HG03108 (cell line): ENCODE measurements at regions not wholly inside any gene's neighbourhood (a gene's known extent, or its start where the extent isn't known, plus 50 kb on each side); places are given as distances from the start of the nearest gene placed in this dataset.

ENCODE experiments used
- ATAC-seq: cut with Tn5 transposase; IDR thresholded peaks from one replicate; pipeline ENCODE4 v1.9.1; 2021; ENCODE audit warnings: moderate library complexity; ENCODE audit not compliant: unreplicated experiment

GRCh38 chr6:22455378-22455777 lies 114.0 kb upstream of the HDGFL1 start:
- ATAC-seq = no peak

- no peak for ATAC-seq
These were observed 111.4 kb upstream of the HDGFL1 start for GRCh38 chr6:22457996-22458395.

GRCh38 chr6:22466665-22467245 lies 102.6 kb upstream of the HDGFL1 start:
- ATAC-seq = no peak

GRCh38 chr6:22467645-22468044 lies 101.7 kb upstream of the HDGFL1 start:
- no peak for ATAC-seq

DNA sequence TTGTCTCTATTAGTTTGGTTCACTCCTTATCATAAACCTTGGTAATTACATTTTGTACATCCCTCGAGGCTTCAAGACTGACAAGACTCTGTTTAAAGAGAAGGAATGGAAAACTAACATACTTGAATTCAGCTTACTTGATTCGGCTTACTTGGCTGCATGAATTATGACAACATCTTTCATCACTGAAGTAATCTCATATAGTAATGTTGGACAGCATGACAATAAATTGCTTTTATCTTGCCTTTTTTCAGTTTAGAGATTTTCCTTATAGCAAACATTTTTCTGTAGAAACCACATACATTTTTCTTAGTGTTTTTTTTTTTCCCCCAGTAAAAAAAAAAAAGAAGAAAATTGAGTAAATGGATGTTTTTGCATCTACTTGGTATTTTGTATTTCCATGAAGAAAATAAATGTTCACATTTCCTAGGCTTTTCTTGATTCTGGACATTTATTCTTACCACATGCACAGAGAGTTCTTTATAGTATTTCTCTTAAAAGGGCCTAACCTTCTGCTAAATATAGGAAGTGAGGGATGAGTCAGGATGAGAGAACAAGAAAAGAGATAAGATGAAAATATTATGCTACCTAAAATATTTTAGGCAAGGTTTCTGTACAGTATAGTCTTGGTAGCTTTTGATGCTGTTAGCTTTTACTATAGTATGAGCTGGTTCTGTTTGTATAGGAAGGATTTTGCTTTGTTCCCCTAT lies 101.0 kb upstream of the HDGFL1 start:
- no peak for ATAC-seq

DNA sequence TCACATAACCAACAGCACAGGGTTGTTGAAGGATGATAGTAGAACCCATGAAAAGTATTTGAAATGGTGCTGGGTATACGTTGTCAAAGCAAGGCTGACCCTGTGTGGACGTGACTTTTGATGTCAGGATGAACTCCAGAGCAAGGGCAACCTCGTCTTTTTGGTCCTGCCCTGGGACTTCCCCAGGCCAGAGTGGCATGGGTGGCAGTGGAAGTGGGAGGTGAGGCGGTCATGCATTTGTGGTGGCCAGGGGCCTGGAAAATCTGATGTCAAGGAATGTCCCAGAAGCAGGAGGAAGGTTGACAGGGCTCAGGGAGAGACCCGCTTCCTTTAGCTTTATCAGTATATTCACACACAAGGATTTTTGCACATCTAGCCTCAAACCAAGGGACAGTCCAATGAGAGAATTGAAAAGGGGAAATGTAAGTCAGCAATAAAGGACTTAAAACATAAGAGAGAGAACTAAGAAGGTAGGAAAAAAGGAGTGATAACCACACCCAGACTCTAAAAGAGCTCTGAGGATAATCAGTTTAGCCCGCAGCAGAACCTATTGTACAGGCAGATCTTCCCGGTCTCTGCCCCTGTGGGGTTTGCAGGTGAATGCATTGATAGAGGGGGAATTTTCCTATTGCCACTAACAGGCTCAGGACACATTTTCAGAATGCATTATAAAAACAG lies 98.8 kb upstream of the HDGFL1 start:
- no peak for ATAC-seq

DNA sequence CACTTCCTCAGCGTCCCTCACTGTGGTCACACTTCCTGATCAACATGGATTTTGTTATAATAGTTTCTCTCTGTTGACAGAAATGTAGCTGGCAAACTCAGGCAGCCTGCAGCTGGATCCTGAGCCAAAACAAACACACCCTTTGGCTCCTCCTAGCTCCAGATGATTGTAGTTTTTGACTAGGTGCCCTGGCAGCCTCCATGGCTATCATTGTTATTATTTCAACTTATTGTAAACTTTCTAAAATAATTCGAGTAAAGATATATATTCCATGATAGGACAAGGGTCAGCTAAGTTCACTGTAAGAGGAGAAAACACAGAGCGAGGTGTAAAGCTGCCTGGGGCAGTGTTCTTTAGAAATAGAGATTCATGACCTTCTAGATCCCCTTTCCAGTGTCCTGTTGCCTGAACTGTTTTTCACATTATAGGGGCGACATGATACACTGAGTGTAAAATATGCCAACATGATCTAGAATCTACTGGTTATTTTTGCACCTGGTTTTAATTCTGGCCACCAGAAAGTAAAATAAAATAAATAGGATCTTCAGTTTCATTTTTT lies 98.2 kb upstream of the HDGFL1 start:
- no peak for ATAC-seq

DNA sequence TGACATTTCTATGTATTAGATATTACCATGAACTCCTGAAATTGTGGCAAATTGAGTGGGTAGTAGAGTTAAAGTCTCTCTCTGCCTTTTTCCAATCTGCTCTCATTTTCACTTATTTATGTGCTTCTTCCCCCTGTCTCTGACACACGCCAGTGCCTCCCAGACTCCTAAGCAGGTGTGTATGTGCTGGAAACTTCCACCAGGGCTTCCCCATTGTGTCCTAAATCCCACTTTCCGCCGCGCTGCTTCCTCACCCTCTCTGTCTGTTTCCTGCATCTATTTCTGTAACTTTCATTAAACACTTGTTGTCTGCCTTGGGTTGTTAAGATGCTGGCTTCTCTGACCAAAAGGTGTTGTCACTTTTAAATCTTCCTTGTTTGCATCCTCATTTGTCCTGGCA lies 97.6 kb upstream of the HDGFL1 start:
- ATAC-seq = no peak

- no peak for ATAC-seq
These were observed 95.2 kb upstream of the HDGFL1 start for GRCh38 chr6:22473991-22474682.

- ATAC-seq = no peak
These were observed 92.5 kb upstream of the HDGFL1 start for GRCh38 chr6:22476811-22477390.

DNA sequence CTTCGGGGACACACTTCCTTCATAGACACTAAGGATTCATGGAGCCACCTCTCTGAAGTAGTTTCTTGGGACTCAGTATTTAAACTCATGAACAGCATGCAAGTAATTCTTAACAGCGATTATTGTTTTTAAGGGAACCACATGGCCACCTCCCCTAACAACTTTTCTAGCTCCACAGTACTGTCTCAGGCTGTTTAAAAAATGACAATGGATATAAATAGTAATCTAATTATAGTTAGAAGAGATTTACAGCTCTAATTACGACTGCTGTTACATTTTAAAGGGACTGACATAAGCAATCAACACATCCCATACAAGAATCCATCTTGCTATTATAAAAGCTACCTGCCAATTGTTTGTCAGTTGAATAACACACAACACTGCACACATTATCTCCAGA lies 72.1 kb upstream of the HDGFL1 start:
- no peak for ATAC-seq

- no peak for ATAC-seq
These were observed 69.6 kb upstream of the HDGFL1 start for GRCh38 chr6:22499815-22500214.

DNA sequence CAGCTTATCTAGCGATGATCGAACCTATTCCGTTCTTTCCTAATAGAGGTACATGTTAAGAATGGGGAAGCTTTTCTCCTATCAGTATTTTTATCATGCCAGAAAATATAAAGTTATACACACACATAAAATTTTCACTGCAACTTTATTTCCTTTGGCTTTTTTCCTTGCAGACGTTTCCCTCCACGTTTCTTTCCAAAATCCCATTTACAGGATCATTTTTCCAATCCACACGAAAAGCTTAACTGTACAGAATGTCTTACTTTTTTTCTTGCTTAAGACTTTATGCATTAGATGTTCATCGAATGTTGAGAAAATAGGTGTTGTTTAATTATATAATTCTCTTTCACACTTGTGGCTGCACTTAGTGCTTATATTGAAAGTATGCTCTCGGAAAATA lies 62.9 kb upstream of the HDGFL1 start:
- no peak for ATAC-seq

DNA sequence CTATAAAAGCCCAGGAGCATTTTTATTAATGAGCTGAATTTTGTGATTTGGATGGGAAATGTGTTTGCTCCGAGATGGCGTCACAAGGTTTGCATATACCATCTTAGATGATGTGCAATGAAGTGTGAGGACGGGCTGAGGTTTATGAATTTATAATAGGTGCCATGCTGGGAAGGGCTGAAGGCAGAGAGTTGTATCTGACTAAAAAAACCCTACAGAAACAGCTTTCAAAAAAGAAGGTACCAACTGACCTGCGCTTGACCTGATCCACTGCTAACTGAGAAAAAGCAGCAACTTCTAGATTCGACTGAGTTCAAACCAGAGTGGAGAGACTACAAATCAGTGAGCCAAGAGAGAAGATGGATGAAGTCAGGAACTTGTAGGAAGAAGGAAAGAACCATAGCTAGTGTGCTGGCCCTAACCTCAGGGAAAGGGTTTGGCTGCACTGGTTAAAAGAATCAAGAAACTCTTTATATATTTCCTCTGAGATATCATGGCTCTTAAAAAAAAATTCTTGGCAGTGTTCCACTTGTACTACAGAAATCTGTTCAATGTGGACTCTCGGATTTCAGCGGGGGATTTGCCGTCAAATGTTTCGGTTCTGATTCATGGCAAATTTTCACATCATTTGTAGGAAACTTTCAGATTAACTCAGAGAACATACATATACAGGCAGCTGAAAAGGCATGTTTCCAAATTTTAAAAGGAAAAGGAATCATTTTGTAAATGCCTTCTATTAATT lies 56.5 kb upstream of the HDGFL1 start:
- ATAC-seq = no peak

GRCh38 chr6:22513667-22514066 lies 55.7 kb upstream of the HDGFL1 start:
- ATAC-seq = no peak

GRCh38 chr6:22519237-22519636 lies 50.1 kb upstream of the HDGFL1 start:
- ATAC-seq = no peak
